H1 (cell line): ENCODE measurements at regions not wholly inside any gene's neighbourhood (a gene's known extent, or its start where the extent isn't known, plus 50 kb on each side); places are given as distances from the start of the nearest gene placed in this dataset.

Experiments
- JUN ChIP-seq: IDR thresholded peaks from 2 replicates; pipeline ENCODE4 v1.6.1; 2011; ENCODE audit warnings: low read depth, mild to moderate bottlenecking, improper control_type of control experiment, low read length
- NANOG ChIP-seq: IDR thresholded peaks from 2 replicates; pipeline ENCODE4 v1.6.1; 2011; ENCODE audit warnings: low read length, low read depth, mild to moderate bottlenecking, inconsistent platforms; ENCODE audit not compliant: insufficient read depth, poor library complexity, severe bottlenecking
- PHF8 ChIP-seq: fragments of 200-600 bp; sonication (generic); conservative IDR thresholded peaks from 2 replicates; pipeline ENCODE4 v1.7.1; 2012; ENCODE audit warnings: low read depth, mild to moderate bottlenecking, inconsistent platforms, low read length, moderate library complexity
- TEAD4 ChIP-seq: IDR thresholded peaks from 2 replicates; pipeline ENCODE4 v1.6.1; 2012; ENCODE audit warnings: low read depth, low read length, inconsistent platforms, mixed read lengths
- TF ChIP-seq, protein P1 (sequence below), 3 experiments: IDR thresholded peaks; 1 replicate in 2 of 3; 2 replicates in 1 of 3; pipeline versions ENCODE4 v1.5.1 to v1.6.1; 2011; ENCODE audit warnings: low read length in 3 of 3, mild to moderate bottlenecking in 3 of 3, inconsistent platforms in 2 of 3, low read depth in 1 of 3, moderate library complexity in 1 of 3; ENCODE audit not compliant: insufficient read depth in 1 of 3; ENCODE audit errors: control extremely low read depth in 1 of 3

DNA sequence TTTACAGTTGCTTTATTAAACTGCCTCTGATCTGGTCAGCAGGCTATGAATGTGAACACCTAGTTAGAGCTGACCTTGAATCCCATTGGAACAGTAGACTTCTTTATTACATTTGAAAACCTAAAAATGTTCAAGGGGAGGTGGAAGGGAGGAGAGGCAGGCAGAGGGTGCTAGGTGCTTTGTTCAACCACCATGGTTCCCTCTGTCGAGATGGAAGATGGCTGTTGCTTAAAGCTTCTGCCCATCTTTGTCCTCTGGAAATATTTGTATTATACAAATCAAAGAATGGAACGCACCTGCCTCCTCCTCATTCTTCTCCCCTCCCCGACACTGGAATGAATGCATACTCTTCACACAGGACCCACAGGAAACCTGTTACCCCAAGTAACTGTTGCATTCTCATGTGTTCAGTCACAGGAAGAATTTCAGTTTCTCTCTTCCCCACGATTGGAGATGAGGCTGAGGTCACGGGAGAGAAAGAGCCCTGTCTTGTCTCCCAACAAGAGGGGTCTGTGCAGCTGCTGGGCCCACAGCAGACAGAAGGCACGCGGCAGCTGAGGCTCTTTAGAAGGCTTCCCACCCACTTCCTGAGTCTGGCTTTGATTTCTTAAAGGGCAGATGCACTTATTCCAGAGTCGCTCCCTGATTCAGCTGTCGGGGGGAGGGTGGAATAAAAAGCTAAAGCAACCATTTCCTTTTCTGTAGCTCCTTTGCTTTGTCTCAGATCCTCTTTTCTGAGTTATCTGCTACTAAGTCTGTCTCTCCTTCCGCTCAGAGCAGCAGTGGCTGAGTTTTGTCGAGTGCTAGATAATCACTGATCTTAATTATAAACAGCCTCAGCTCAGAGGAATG lies 217.9 kb upstream of the BTG1 start (continued):
- no peak for TF ChIP-seq NANOG
- TF ChIP-seq, protein P1, sequence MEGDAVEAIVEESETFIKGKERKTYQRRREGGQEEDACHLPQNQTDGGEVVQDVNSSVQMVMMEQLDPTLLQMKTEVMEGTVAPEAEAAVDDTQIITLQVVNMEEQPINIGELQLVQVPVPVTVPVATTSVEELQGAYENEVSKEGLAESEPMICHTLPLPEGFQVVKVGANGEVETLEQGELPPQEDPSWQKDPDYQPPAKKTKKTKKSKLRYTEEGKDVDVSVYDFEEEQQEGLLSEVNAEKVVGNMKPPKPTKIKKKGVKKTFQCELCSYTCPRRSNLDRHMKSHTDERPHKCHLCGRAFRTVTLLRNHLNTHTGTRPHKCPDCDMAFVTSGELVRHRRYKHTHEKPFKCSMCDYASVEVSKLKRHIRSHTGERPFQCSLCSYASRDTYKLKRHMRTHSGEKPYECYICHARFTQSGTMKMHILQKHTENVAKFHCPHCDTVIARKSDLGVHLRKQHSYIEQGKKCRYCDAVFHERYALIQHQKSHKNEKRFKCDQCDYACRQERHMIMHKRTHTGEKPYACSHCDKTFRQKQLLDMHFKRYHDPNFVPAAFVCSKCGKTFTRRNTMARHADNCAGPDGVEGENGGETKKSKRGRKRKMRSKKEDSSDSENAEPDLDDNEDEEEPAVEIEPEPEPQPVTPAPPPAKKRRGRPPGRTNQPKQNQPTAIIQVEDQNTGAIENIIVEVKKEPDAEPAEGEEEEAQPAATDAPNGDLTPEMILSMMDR (IDR thresholded peaks at IDR 0.05; ENCODE audit: control extremely low read depth in 1 of 3, insufficient read depth in 1 of 3, low read depth in 1 of 3, low read length in 3 of 3), result no peak
- no peak for TF ChIP-seq JUN
- TF ChIP-seq PHF8, result no peak
- no peak for TF ChIP-seq TEAD4
